ENCODE measurements at regions not wholly inside any gene's neighbourhood (a gene's known extent, or its start where the extent isn't known, plus 50 kb on each side); places are given as distances from the start of the nearest gene placed in this dataset.
A peak's percentile ranks its signal among the peaks of the same experiment; 100 is the strongest.
"Not testable (repeated sequence)": the region's sequence is repeated elsewhere in the genome, so short reads cannot be mapped to it uniquely, and the experiment has no call there.

- 64 to 66% methylated on average over 3 of the region's 3 CpGs for WGBS, 2 donors
- ATAC-seq (ENCODE audit: low FRiP score in 2 of 2) (no peak), DNase-seq (no peak)
- Histone ChIP-seq H3K4me3 (no peak overlapping the region), H3K27ac (no peak overlapping the region), H3K36me3 (no peaks in the 10 kb centered on the region), H3K9me3 (peaks cover 0 to under 1% (median 0%) of the 10 kb centered on the region in 4 donors), H3K27me3 (no peaks in the 10 kb centered on the region), H3K4me1 (no peaks in the 10 kb centered on the region)
- no peak for TF ChIP-seq EP300 (IDR thresholded peaks at IDR 0.05)
- TF ChIP-seq POLR2AphosphoS5 (IDR thresholded peaks at IDR 0.05) = no peak
- TF ChIP-seq POLR2A (IDR thresholded peaks at IDR 0.05) = no peak
- TF ChIP-seq CTCF (IDR thresholded peaks at IDR 0.05) = no peak
Observed at GRCh38 chr7:49644396-49645166, 128.9 kb upstream of the VWC2 start.

GRCh38 chr7:49645296-49645695, 128.1 kb upstream of the VWC2 start:
- no peaks in the 10 kb centered on the region for H3K36me3 ChIP-seq
- H3K27ac ChIP-seq = no peak overlapping the region
- DNase-seq (no peak), ATAC-seq (ENCODE audit: low FRiP score in 2 of 2) (no peak)
- no peak overlapping the region for H3K4me3 ChIP-seq
- no peaks in the 10 kb centered on the region for H3K27me3 ChIP-seq
- H3K4me1 ChIP-seq = no peaks in the 10 kb centered on the region
- no peak for TF ChIP-seq CTCF (IDR thresholded peaks at IDR 0.05)
- peaks cover 0 to 8% (median 0%) of the 10 kb centered on the region in 4 donors for H3K9me3 ChIP-seq
- WGBS, 2 donors = 61 to 71% methylated on average over 3 of the region's 3 CpGs

DNA sequence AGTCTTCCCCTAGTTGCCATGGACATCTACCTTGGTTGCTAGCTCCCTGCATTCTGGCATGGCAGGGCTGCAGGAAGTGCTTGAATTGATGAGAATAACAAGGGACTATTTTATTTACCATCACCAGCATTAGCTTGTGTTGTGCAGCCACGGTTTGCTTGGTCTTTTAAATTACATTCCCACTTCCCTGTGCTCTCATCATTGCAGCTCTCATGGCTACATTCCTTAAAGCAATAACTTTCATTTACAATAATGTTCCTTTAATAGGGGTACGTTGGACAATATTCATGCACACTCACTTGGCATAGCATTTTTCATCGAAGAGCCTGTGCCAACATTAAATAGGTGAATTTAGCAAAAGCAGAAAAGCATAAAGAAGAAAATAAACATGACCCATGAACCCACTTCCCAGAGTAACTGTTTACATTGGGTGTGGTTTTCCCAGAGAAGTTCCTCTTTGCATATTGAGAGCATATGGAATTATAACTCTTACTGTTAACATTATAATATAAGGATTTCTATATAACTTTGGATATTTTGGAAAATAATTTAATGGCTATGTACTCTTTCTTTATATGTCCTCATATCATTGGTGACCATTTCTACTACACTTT, 113.2 kb upstream of the VWC2 start:
- WGBS, 2 donors = 55 to 60% methylated on average over 3 of the region's 3 CpGs

DNA sequence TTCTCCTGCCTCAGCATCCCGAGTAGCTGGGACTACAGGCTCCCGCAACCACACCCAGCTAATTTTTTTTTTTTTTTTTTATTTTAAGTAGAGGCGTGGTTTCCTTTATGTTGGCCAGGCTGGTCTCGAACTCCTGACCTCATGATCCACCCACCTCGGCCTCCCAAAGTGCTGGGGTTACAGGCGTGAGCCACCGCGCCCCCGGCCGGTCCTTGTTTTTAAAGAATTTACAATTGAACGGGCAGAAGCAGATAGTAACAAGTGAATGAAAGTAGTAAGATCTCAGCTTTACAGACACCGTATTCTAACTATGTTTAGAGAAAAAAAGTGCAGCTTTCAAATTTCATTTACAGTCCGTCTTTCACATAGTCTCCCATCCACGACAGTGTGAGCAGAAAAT, 112.5 kb upstream of the VWC2 start:
- H3K36me3 ChIP-seq = no peaks in the 10 kb centered on the region
- no peak overlapping the region for H3K4me3 ChIP-seq
- H3K9me3 ChIP-seq = no peaks in the 10 kb centered on the region
- no peak for TF ChIP-seq POLR2A (IDR thresholded peaks at IDR 0.05)
- no peak for TF ChIP-seq CTCF (IDR thresholded peaks at IDR 0.05)
- TF ChIP-seq POLR2AphosphoS5 (IDR thresholded peaks at IDR 0.05) = no peak
- no peak for TF ChIP-seq EP300 (IDR thresholded peaks at IDR 0.05)
- ATAC-seq (ENCODE audit: low FRiP score in 2 of 2) (no peak), DNase-seq (peak in 1 of 2 donors; percentile 58)
- H3K27me3 ChIP-seq = no peaks in the 10 kb centered on the region
- no peak overlapping the region for H3K27ac ChIP-seq
- no peaks in the 10 kb centered on the region for H3K4me1 ChIP-seq
- WGBS, 2 donors = 81 to 82% methylated on average over 14 of the region's 14 CpGs

More for the DNA sequence above, 113.2 kb upstream of the VWC2 start:
- H3K4me3 ChIP-seq = no peak overlapping the region
- TF ChIP-seq CTCF (IDR thresholded peaks at IDR 0.05) = no peak
- TF ChIP-seq EP300 (IDR thresholded peaks at IDR 0.05) = no peak
- no peak for TF ChIP-seq POLR2A (IDR thresholded peaks at IDR 0.05)
- no peak for TF ChIP-seq POLR2AphosphoS5 (IDR thresholded peaks at IDR 0.05)
- ATAC-seq (ENCODE audit: low FRiP score in 2 of 2) (no peak), DNase-seq (no peak)
- no peaks in the 10 kb centered on the region for H3K36me3 ChIP-seq
- H3K27ac ChIP-seq = no peak overlapping the region
- no peaks in the 10 kb centered on the region for H3K4me1 ChIP-seq
- no peaks in the 10 kb centered on the region for H3K27me3 ChIP-seq
- H3K9me3 ChIP-seq = no peaks in the 10 kb centered on the region

- H3K36me3 ChIP-seq; H3K4me3 ChIP-seq; H3K27ac ChIP-seq; H3K27me3 ChIP-seq; H3K9me3 ChIP-seq; ATAC-seq (ENCODE audit: low FRiP score in 2 of 2); H3K4me1 ChIP-seq; DNase-seq: not testable (repeated sequence)
- 46 to 68% methylated on average over 7 to 8 of the region's 10 CpGs for WGBS, 2 donors
Observed at GRCh38 chr7:49665963-49666362, 107.5 kb upstream of the VWC2 start.

All from upper lobe of left lung (tissue), 6 donors.